Caco-2 (cell line): ENCODE measurements at regions not wholly inside any gene's neighbourhood (a gene's known extent, or its start where the extent isn't known, plus 50 kb on each side); places are given as distances from the start of the nearest gene placed in this dataset.

Source experiments
- BruUV-seq: library from RNA; stranded (reverse); fragments of 400-500 nt; replicated peaks from 2 replicates; lab custom pipeline; 2021; lab: Mats Ljungman, UMichigan
- CTCF ChIA-PET: fragments of 300-600 bp; sonication (Branson Sonifier 250); formaldehyde crosslinking; loops from one replicate; lab custom pipeline; 2022; ENCODE audit warnings: antibody characterized with exemption; lab: Charles Lee
- POLR2A ChIA-PET: fragments of 300-600 bp; sonication (Branson Sonifier 250); formaldehyde crosslinking; loops from one replicate; lab custom pipeline; 2022; ENCODE audit warnings: antibody characterized with exemption; lab: Charles Lee
- DNase-seq, 2 experiments: peaks; one replicate each; pipeline versions ENCODE4 v3.0.0 to v3.0.0-alpha.2; 2020 to 2022
- H3K27me3 ChIP-seq: replicated peaks from 2 replicates; pipeline ENCODE4 v1.6.0; 2011; ENCODE audit warnings: low read length; ENCODE audit not compliant: control insufficient read depth, insufficient read depth
- H3K36me3 ChIP-seq: 2 replicates; pipeline ENCODE4 v1.5.1; 2011; ENCODE audit warnings: low read length; ENCODE audit not compliant: control insufficient read depth, insufficient read depth
- H3K4me1 ChIP-seq: fragments of 250-450 bp; sonication (Bioruptor Pico); 2 replicates; pipeline ENCODE4 v1.5.1; 2020; ENCODE audit warnings: mild to moderate bottlenecking
- H3K4me3 ChIP-seq: 2 replicates; pipeline ENCODE4 v1.5.1; 2011; ENCODE audit warnings: low read depth, mild to moderate bottlenecking, control low read depth, low read length
- H3K9me3 ChIP-seq: fragments of 250-450 bp; sonication (Bioruptor Pico); 2 replicates; pipeline ENCODE4 v1.5.1; 2020; ENCODE audit warnings: mild to moderate bottlenecking, moderate library complexity
- H3K27ac Mint-ChIP-seq: one replicate; pipeline ENCODE4 v1.8.0; 2022; ENCODE audit warnings: mixed read lengths; ENCODE audit not compliant: unreplicated experiment
- H3K27me3 Mint-ChIP-seq: one replicate; pipeline ENCODE4 v1.8.0; 2022; ENCODE audit warnings: mixed read lengths; ENCODE audit not compliant: insufficient read depth, unreplicated experiment
- H3K36me3 Mint-ChIP-seq: one replicate; pipeline ENCODE4 v1.8.0; 2022; ENCODE audit warnings: mild to moderate bottlenecking, mixed read lengths; ENCODE audit not compliant: insufficient read depth, unreplicated experiment
- H3K4me1 Mint-ChIP-seq: one replicate; pipeline ENCODE4 v1.8.0; 2022; ENCODE audit warnings: low read depth, mixed read lengths; ENCODE audit not compliant: unreplicated experiment
- H3K4me3 Mint-ChIP-seq: one replicate; pipeline ENCODE4 v1.8.0; 2022; ENCODE audit warnings: mild to moderate bottlenecking, moderate library complexity, mixed read lengths; ENCODE audit not compliant: unreplicated experiment
- H3K9me3 Mint-ChIP-seq: one replicate; pipeline ENCODE4 v1.8.0; 2022; ENCODE audit warnings: mixed read lengths; ENCODE audit not compliant: unreplicated experiment
- intact Hi-C: fragments of 100-400 bp; cut with micrococcal nuclease; formaldehyde crosslinking; loops from one replicate; pipeline ENCODE4 v1.10.0; 2022; ENCODE audit not compliant: unreplicated experiment
- TF ChIP-seq, protein P1 (sequence below), 2 experiments: fragments of 200-600 bp in 1 of 2; IDR thresholded peaks; 1 replicate in 1 of 2; 2 replicates in 1 of 2; pipeline versions ENCODE4 v1.5.1 to v1.8.0; 2011 to 2022; ENCODE audit warnings: antibody characterized with exemption in 1 of 2, control low read depth in 1 of 2, inconsistent platforms in 1 of 2, low read depth in 1 of 2, low read length in 1 of 2, mild to moderate bottlenecking in 1 of 2, moderate library complexity in 1 of 2; ENCODE audit not compliant: insufficient read depth in 1 of 2, severe bottlenecking in 1 of 2, unreplicated experiment in 1 of 2

DNA sequence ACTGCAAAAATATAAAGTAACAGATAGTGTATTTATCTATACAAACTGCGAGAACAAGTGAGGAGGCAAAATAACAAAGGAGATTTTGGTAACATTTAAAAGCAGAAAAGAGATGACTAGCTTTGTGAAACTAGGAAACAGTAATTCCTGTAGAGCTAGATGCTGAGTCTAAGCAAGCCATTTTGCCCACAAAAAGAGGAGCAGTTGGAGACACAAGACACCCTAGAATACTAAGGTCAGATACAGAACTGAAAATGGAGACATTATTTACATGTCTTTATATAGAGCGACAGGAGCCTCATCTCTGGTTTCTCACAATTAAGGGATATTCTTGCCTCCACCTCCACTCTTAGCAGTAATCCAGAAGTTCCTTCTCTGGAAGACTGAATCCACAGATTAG lies 732.4 kb upstream of the GBE1 start:
- H3K36me3 Mint-ChIP-seq: no peaks in the 10 kb centered on the region
- ChIA-PET POLR2A (no interaction called here), CTCF (no interaction called here)
- Histone ChIP-seq H3K36me3 (no peaks in the 10 kb centered on the region), H3K9me3 (no peaks in the 10 kb centered on the region), H3K27me3 (no peaks in the 10 kb centered on the region), H3K4me1 (no peaks in the 10 kb centered on the region), H3K4me3 (no peak overlapping the region)
- intact Hi-C loops: no loop called here
- no peak overlapping the region for H3K27ac Mint-ChIP-seq
- DNase-seq: no peak
- no peaks in the 10 kb centered on the region for H3K9me3 Mint-ChIP-seq
- no peaks in the 10 kb centered on the region for H3K4me1 Mint-ChIP-seq
- TF ChIP-seq, protein P1, sequence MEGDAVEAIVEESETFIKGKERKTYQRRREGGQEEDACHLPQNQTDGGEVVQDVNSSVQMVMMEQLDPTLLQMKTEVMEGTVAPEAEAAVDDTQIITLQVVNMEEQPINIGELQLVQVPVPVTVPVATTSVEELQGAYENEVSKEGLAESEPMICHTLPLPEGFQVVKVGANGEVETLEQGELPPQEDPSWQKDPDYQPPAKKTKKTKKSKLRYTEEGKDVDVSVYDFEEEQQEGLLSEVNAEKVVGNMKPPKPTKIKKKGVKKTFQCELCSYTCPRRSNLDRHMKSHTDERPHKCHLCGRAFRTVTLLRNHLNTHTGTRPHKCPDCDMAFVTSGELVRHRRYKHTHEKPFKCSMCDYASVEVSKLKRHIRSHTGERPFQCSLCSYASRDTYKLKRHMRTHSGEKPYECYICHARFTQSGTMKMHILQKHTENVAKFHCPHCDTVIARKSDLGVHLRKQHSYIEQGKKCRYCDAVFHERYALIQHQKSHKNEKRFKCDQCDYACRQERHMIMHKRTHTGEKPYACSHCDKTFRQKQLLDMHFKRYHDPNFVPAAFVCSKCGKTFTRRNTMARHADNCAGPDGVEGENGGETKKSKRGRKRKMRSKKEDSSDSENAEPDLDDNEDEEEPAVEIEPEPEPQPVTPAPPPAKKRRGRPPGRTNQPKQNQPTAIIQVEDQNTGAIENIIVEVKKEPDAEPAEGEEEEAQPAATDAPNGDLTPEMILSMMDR (IDR thresholded peaks at IDR 0.05; ENCODE audit: insufficient read depth in 1 of 2, low read depth in 1 of 2, low read length in 1 of 2, severe bottlenecking in 1 of 2, unreplicated experiment in 1 of 2): no peak
- no peaks in the 10 kb centered on the region for H3K27me3 Mint-ChIP-seq
- BruUV-seq: no TSS peak
- no peak overlapping the region for H3K4me3 Mint-ChIP-seq

DNA sequence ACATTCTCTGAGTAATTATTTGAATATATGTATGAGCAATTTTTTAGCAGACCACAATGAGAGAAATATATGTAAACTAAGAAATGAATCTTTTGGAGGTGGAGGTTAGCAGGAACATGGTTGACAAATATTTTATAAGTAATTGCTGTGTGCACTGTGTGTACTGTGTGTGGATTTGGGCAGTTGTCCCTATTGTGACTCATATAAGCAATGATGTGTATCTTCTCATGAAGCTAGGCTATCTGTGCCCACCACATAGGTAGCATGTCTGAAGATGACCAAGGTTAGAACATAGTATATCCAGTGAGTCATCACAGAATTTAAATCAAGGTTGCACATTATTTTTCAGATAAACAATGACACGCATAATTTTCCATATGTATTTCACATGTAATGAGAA lies 713.9 kb upstream of the GBE1 start:
- TF ChIP-seq, protein P1 (IDR thresholded peaks at IDR 0.05; ENCODE audit: insufficient read depth in 1 of 2, low read depth in 1 of 2, low read length in 1 of 2, severe bottlenecking in 1 of 2, unreplicated experiment in 1 of 2): no peak
- POLR2A ChIA-PET: no interaction called here
- Mint-ChIP-seq H3K36me3 (no peaks in the 10 kb centered on the region), H3K9me3 (no peaks in the 10 kb centered on the region), H3K4me3 (no peak overlapping the region), H3K4me1 (no peaks in the 10 kb centered on the region), H3K27ac (no peak overlapping the region), H3K27me3 (no peaks in the 10 kb centered on the region)
- BruUV-seq: no TSS peak
- Histone ChIP-seq H3K9me3 (no peaks in the 10 kb centered on the region), H3K36me3 (no peaks in the 10 kb centered on the region), H3K4me1 (no peaks in the 10 kb centered on the region), H3K4me3 (no peak overlapping the region), H3K27me3 (no peaks in the 10 kb centered on the region)
- no peak for DNase-seq
- CTCF ChIA-PET: no interaction called here
- intact Hi-C loops: no loop called here

DNA sequence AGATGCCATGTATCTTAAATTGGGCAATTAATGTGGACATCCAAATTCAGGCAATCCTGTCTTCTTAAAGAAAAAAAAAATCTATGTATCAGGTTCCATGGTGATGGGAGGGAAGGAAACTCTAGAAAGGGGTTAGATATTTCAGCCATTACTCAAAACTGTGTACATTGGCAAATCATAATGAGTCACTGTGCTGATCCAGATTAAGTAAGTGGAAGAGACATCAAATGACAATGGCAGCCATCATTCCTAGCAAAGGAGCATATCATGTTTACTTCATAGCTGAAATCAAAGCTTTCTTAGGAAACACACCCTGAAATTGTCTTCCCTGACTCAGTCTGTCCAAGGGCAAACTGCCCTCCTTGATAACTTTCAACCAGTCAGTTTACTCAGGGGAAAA lies 713.3 kb upstream of the GBE1 start:
- no peak overlapping the region for H3K4me3 ChIP-seq
- no peaks in the 10 kb centered on the region for H3K27me3 ChIP-seq
- no peaks in the 10 kb centered on the region for H3K36me3 ChIP-seq
- ChIA-PET POLR2A (no interaction called here), CTCF (no interaction called here)
- no peaks in the 10 kb centered on the region for H3K36me3 Mint-ChIP-seq
- no peaks in the 10 kb centered on the region for H3K27me3 Mint-ChIP-seq
- no peaks in the 10 kb centered on the region for H3K4me1 Mint-ChIP-seq
- no peak overlapping the region for H3K4me3 Mint-ChIP-seq
- H3K9me3 ChIP-seq: no peaks in the 10 kb centered on the region
- TF ChIP-seq, protein P1 (IDR thresholded peaks at IDR 0.05; ENCODE audit: insufficient read depth in 1 of 2, low read depth in 1 of 2, low read length in 1 of 2, severe bottlenecking in 1 of 2, unreplicated experiment in 1 of 2): no peak
- H3K9me3 Mint-ChIP-seq: no peaks in the 10 kb centered on the region
- intact Hi-C loops: no loop called here
- no peaks in the 10 kb centered on the region for H3K4me1 ChIP-seq
- no peak for DNase-seq
- BruUV-seq: no TSS peak
- no peak overlapping the region for H3K27ac Mint-ChIP-seq
